ENCODE measurements at regions not wholly inside any gene's neighbourhood (a gene's known extent, or its start where the extent isn't known, plus 50 kb on each side); places are given as distances from the start of the nearest gene placed in this dataset.
"Not testable (repeated sequence)": the region's sequence is repeated elsewhere in the genome, so short reads cannot be mapped to it uniquely, and the experiment has no call there.

GRCh38 chr5:84450617-84451414 is 66.1 kb upstream of the EDIL3 start:
- H3K4me1 ChIP-seq (ENCODE audit: control insufficient read depth in 3 of 3, insufficient read depth in 2 of 3, low read depth in 1 of 3, low read length in 2 of 3): no peaks in the 10 kb centered on the region
- no peak for FAIRE-seq
- H3K9me3 ChIP-seq (ENCODE audit: control insufficient read depth in 2 of 2, insufficient read depth in 1 of 2, low read depth in 1 of 2, low read length in 1 of 2): peaks cover 0 to 8% of the 10 kb centered on the region in 2 donors
- H3K36me3 ChIP-seq (ENCODE audit: control insufficient read depth in 3 of 3, insufficient read depth in 2 of 3, low read depth in 1 of 3, low read length in 3 of 3): no peaks in the 10 kb centered on the region
- DNase-seq: no peak
- 82 to 90% (median 89%) methylated on average over 2 of the region's 2 CpGs for WGBS, 3 donors
- H3K27ac ChIP-seq (ENCODE audit: low read depth in 1 of 3, low read length in 2 of 3): no peak overlapping the region
- H3K27me3 ChIP-seq (ENCODE audit: control insufficient read depth in 3 of 3, insufficient read depth in 3 of 3, low read length in 3 of 3): no peaks in the 10 kb centered on the region
- H3K4me3 ChIP-seq (ENCODE audit: low read depth in 1 of 3, low read length in 3 of 3): no peak overlapping the region

DNA sequence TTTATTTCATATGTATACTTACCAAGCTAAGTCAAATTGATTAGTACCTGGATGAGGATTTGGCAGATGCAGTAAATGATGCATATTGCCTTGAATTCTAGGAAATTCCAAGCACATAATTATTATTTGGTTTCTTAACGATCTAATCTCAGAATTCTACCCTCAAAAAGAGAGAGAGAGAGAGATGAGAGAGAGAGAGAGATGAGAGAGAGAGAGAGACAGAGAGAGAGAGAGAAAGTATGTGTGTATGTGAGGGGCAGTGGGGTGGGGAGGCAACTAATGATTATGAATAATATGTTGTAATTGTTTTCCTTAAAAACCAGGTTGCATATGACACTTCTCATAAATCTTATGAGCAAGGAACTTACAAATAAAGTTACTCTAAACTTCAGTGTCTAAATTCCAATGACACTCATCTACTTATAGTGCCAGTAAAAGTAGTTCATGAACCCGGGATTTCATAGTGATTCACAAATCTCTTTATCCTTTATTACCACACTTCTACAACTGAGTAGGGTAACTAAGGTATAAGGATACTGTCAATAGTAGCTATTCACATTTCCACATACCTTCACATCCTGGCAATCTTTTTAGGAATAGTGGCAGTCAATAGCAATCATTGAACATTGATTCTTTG is 60.5 kb upstream of the EDIL3 start:
- H3K36me3 ChIP-seq (ENCODE audit: control insufficient read depth in 3 of 3, insufficient read depth in 2 of 3, low read depth in 1 of 3, low read length in 3 of 3): no peaks in the 10 kb centered on the region
- 43 to 69% (median 52%) methylated on average over 2 of the region's 2 CpGs for WGBS, 3 donors
- no peaks in the 10 kb centered on the region for H3K4me1 ChIP-seq (ENCODE audit: control insufficient read depth in 3 of 3, insufficient read depth in 2 of 3, low read depth in 1 of 3, low read length in 2 of 3)
- no peak overlapping the region for H3K4me3 ChIP-seq (ENCODE audit: low read depth in 1 of 3, low read length in 3 of 3)
- no peaks in the 10 kb centered on the region for H3K27me3 ChIP-seq (ENCODE audit: control insufficient read depth in 3 of 3, insufficient read depth in 3 of 3, low read length in 3 of 3)
- FAIRE-seq (no peak), DNase-seq (no peak)
- H3K27ac ChIP-seq (ENCODE audit: low read depth in 1 of 3, low read length in 2 of 3): no peak overlapping the region
- H3K9me3 ChIP-seq (ENCODE audit: control insufficient read depth in 2 of 2, insufficient read depth in 1 of 2, low read depth in 1 of 2, low read length in 1 of 2): no peaks in the 10 kb centered on the region

- Histone ChIP-seq H3K27me3 (ENCODE audit: control insufficient read depth in 3 of 3, insufficient read depth in 3 of 3, low read length in 3 of 3) (no peaks in the 10 kb centered on the region), H3K9me3 (ENCODE audit: control insufficient read depth in 2 of 2, insufficient read depth in 1 of 2, low read depth in 1 of 2, low read length in 1 of 2) (no peaks in the 10 kb centered on the region), H3K27ac (ENCODE audit: low read depth in 1 of 3, low read length in 2 of 3) (no peak overlapping the region), H3K4me1 (ENCODE audit: control insufficient read depth in 3 of 3, insufficient read depth in 2 of 3, low read depth in 1 of 3, low read length in 2 of 3) (no peaks in the 10 kb centered on the region), H3K36me3 (ENCODE audit: control insufficient read depth in 3 of 3, insufficient read depth in 2 of 3, low read depth in 1 of 3, low read length in 3 of 3) (no peaks in the 10 kb centered on the region), H3K4me3 (ENCODE audit: low read depth in 1 of 3, low read length in 3 of 3) (no peak overlapping the region)
- FAIRE-seq: no peak
- WGBS, 3 donors: 88 to 96% (median 90%) methylated on average over 1 of the region's 1 CpG
- no peak for DNase-seq
These were observed 53.8 kb upstream of the EDIL3 start for GRCh38 chr5:84438456-84438855.

DNA sequence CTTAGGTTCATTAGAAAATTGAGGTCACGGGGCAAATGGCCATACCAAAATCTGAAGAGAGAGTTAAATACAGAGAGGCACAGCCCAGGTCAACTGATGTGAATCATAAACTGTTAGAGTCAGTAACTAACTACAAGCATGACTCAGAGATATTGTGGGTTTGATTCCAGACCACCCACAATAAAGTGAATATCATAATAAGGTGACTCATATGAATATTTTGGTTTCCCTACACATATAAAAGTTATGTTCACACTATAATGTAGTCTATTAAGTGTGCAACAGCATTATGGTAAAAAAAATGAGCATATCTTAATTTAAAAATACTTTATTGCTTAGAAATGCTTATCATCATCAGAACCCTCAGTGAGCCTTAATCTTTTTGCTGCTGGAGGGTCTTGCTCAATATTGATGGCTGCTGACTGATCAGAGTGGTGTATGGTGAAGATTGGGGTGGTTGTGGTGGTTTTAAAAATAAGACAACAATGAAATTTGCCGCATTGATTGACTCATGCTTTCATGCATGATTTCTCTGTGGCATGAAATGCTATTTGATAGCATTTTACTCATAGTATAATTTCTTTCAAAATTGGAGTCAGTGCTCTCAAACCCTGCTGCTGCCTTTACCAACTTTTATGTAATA is 53.1 kb upstream of the EDIL3 start:
- H3K4me1 ChIP-seq (ENCODE audit: control insufficient read depth in 3 of 3, insufficient read depth in 2 of 3, low read depth in 1 of 3, low read length in 2 of 3): no peaks in the 10 kb centered on the region
- 72 to 84% (median 73%) methylated on average over 2 of the region's 2 CpGs for WGBS, 3 donors
- FAIRE-seq (no peak), DNase-seq (no peak)
- H3K9me3 ChIP-seq (ENCODE audit: control insufficient read depth in 2 of 2, insufficient read depth in 1 of 2, low read depth in 1 of 2, low read length in 1 of 2): no peaks in the 10 kb centered on the region
- no peaks in the 10 kb centered on the region for H3K27me3 ChIP-seq (ENCODE audit: control insufficient read depth in 3 of 3, insufficient read depth in 3 of 3, low read length in 3 of 3)
- no peaks in the 10 kb centered on the region for H3K36me3 ChIP-seq (ENCODE audit: control insufficient read depth in 3 of 3, insufficient read depth in 2 of 3, low read depth in 1 of 3, low read length in 3 of 3)
- no peak overlapping the region for H3K27ac ChIP-seq (ENCODE audit: low read depth in 1 of 3, low read length in 2 of 3)
- no peak overlapping the region for H3K4me3 ChIP-seq (ENCODE audit: low read depth in 1 of 3, low read length in 3 of 3)

GRCh38 chr5:84436866-84437265 is 52.2 kb upstream of the EDIL3 start:
- no peak for FAIRE-seq
- DNase-seq: no peak
- WGBS, 3 donors: 61 to 80% (median 75%) methylated on average over 1 of the region's 1 CpG

DNA sequence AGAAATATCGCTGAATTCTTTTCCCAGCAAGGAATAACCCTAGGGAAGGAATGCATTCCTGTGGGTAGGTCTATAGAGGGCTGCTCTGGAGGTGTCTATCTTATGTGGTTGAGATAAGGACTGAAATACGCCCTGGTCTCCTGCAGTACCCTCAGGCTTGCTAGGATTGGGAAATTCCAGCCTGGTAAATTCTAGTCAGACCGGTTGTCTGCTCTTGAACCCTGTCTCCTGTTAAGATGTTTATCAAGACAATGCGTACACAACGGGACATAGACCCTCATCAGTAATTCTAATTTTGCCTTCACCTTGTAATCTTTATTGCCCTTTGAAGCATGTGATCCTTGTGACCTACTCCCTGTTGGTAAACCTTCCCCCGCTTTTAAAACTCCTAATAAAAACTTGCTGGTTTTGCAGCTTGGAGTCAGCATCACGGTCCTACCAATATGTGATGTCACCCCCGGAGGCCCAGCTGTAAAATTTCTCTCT is 51.2 kb upstream of the EDIL3 start:
- H3K36me3 ChIP-seq (ENCODE audit: control insufficient read depth in 3 of 3, insufficient read depth in 2 of 3, low read depth in 1 of 3, low read length in 3 of 3); H3K27ac ChIP-seq (ENCODE audit: low read depth in 1 of 3, low read length in 2 of 3); H3K4me1 ChIP-seq (ENCODE audit: control insufficient read depth in 3 of 3, insufficient read depth in 2 of 3, low read depth in 1 of 3, low read length in 2 of 3); H3K27me3 ChIP-seq (ENCODE audit: control insufficient read depth in 3 of 3, insufficient read depth in 3 of 3, low read length in 3 of 3); H3K9me3 ChIP-seq (ENCODE audit: control insufficient read depth in 2 of 2, insufficient read depth in 1 of 2, low read depth in 1 of 2, low read length in 1 of 2); FAIRE-seq; H3K4me3 ChIP-seq (ENCODE audit: low read depth in 1 of 3, low read length in 3 of 3): not testable (repeated sequence)
- DNase-seq: peak in 1 of 2 donors; percentile 10
- 24 to 64% (median 42%) methylated on average over 8 of the region's 8 CpGs for WGBS, 3 donors

More at GRCh38 chr5:84436866-84437265, 52.2 kb upstream of the EDIL3 start:
- Histone ChIP-seq H3K9me3 (ENCODE audit: control insufficient read depth in 2 of 2, insufficient read depth in 1 of 2, low read depth in 1 of 2, low read length in 1 of 2) (no peaks in the 10 kb centered on the region), H3K27ac (ENCODE audit: low read depth in 1 of 3, low read length in 2 of 3) (no peak overlapping the region), H3K27me3 (ENCODE audit: control insufficient read depth in 3 of 3, insufficient read depth in 3 of 3, low read length in 3 of 3) (no peaks in the 10 kb centered on the region), H3K4me1 (ENCODE audit: control insufficient read depth in 3 of 3, insufficient read depth in 2 of 3, low read depth in 1 of 3, low read length in 2 of 3) (no peaks in the 10 kb centered on the region), H3K4me3 (ENCODE audit: low read depth in 1 of 3, low read length in 3 of 3) (no peak overlapping the region), H3K36me3 (ENCODE audit: control insufficient read depth in 3 of 3, insufficient read depth in 2 of 3, low read depth in 1 of 3, low read length in 3 of 3) (no peaks in the 10 kb centered on the region)
